Erythroblast (primary cell): ENCODE measurements at regions not wholly inside any gene's neighbourhood (a gene's known extent, or its start where the extent isn't known, plus 50 kb on each side); places are given as distances from the start of the nearest gene placed in this dataset.

ENCODE experiments used
- GATA1 ChIP-seq: IDR thresholded peaks from 2 replicates; pipeline ENCODE4 v1.6.1; 2011; ENCODE audit warnings: low read depth, mild to moderate bottlenecking, control low read depth, low read length, moderate library complexity
- POLR2A ChIP-seq: IDR thresholded peaks from 2 replicates; pipeline ENCODE4 v1.6.1; 2011; ENCODE audit warnings: mild to moderate bottlenecking, low read length

DNA sequence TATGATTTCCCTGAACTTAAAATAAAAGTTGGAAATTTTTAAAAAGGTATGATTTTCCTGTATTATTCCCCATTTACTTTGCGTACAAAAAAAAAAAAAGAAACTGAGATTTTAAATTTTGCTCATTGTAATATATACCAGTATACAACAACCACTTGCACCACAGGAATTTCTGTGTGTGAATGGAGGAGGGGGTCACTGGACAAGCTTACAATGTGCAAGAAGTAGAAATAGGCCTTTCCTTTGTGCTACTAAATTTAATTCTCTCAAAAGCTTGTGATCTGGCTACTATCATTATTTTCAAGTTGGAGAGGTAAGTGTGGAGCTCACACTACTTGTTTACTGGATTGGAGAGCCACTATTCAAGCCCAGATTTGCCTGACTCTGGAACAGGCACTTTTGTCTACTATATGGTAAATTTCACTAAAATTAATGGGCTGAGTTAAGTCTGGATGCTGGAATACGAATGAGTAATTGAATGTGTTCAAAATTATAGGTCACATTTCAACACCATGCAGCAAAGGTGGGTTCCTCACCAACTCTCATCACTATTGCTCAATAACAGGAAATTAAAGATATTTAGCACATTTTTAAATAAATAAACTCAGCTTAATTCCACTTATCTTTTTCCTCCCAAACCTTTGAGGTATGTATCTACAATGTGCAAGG, 148.0 kb upstream of the MBNL1 start:
- TF ChIP-seq GATA1 (no peak), POLR2A (no peak)
